AG09309 (cell line): ENCODE measurements at regions not wholly inside any gene's neighbourhood (a gene's known extent, or its start where the extent isn't known, plus 50 kb on each side); places are given as distances from the start of the nearest gene placed in this dataset.

Source experiments
- DNase-seq: peaks from one replicate; pipeline ENCODE4 v3.0.0-alpha.2; 2010; ENCODE audit warnings: low read depth
- H3K4me3 ChIP-seq: 2 replicates; pipeline ENCODE4 v1.5.1; 2011; ENCODE audit warnings: mild to moderate bottlenecking, low read depth, low read length, moderate library complexity; ENCODE audit not compliant: control insufficient read depth
- TF ChIP-seq, protein P1 (sequence below): IDR thresholded peaks from 2 replicates; pipeline ENCODE4 v1.5.1; 2011; ENCODE audit warnings: mild to moderate bottlenecking, low read depth, low read length, inconsistent platforms; ENCODE audit not compliant: insufficient read depth, control insufficient read depth; ENCODE audit errors: missing control alignments

DNA sequence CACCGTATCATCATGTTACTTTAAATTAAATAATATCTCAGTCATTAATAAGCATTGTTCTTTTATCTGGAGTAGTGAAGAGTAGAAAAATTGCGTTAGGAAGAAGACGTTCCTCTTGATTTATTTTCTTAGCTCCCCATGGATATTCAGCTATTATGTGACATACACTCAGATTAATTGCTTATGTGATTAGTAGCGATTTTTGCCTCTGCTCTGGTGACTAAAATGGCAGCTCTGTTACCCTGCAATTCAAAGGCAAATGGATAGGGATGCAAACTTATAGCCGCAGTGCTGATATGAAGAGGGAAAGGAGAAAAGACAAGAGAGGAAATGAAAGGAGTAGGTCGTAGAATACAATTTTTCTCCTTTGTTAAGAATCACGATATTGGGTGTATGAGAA is 188.4 kb upstream of the MALRD1 start:
- TF ChIP-seq, protein P1, sequence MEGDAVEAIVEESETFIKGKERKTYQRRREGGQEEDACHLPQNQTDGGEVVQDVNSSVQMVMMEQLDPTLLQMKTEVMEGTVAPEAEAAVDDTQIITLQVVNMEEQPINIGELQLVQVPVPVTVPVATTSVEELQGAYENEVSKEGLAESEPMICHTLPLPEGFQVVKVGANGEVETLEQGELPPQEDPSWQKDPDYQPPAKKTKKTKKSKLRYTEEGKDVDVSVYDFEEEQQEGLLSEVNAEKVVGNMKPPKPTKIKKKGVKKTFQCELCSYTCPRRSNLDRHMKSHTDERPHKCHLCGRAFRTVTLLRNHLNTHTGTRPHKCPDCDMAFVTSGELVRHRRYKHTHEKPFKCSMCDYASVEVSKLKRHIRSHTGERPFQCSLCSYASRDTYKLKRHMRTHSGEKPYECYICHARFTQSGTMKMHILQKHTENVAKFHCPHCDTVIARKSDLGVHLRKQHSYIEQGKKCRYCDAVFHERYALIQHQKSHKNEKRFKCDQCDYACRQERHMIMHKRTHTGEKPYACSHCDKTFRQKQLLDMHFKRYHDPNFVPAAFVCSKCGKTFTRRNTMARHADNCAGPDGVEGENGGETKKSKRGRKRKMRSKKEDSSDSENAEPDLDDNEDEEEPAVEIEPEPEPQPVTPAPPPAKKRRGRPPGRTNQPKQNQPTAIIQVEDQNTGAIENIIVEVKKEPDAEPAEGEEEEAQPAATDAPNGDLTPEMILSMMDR, result no peak

DNA sequence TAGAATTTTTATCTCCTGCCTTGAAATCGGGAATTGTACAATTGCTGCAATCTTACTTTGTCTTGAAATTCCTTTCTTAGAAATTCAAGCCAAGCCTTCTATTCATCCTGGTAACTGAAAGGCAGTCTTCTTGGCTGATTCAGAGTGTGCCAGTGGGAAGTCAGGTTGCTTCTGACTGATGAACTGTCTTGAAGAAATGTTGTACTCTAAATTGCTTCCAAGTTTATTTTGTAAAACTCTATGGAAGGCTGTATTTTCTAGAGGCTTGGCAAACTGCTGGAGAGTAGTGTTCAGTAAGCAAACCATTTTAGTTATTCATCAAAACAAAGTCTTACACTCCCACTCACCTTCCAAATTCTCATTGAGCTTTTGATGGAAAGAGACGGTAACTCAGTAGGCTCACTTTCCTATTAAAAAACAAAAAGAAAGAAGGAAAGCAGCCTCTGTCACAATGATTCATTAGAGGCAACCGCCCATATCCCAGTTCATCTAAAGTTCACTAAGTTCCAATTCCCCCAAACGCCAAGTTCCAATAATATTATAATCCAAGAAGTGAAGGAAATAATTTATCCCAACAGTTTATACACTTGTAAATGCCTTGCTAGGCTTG is 187.9 kb upstream of the MALRD1 start:
- no peak for DNase-seq
- no peak overlapping the region for H3K4me3 ChIP-seq
- TF ChIP-seq, protein P1, result no peak

More for the DNA sequence above, 188.4 kb upstream of the MALRD1 start:
- no peak for DNase-seq
- no peak overlapping the region for H3K4me3 ChIP-seq

- no peak for DNase-seq
- no peak overlapping the region for H3K4me3 ChIP-seq
- TF ChIP-seq, protein P1, result no peak
Observed at GRCh38 chr10:18861382-18861781, 187.2 kb upstream of the MALRD1 start.

DNA sequence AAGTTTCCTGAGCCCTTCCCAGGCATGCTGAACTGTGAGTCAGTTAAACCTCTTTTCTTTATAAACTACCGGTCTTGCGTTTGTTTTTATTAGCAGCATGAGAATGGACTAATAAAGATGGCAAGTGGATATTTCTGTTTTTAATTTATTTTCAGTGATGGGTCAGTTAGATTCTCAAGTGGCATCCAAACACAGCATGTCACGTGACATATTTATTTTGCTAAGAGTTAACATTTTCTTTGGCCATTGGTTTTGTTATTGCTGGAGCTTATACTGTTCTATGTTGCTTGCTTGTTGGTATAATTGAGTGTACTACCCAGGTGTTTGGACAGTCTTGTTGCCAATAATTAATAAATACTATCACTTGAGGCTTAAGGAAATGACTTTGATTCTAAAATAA is 181.7 kb upstream of the MALRD1 start:
- TF ChIP-seq, protein P1, result no peak
- no peak for DNase-seq
- no peak overlapping the region for H3K4me3 ChIP-seq

DNA sequence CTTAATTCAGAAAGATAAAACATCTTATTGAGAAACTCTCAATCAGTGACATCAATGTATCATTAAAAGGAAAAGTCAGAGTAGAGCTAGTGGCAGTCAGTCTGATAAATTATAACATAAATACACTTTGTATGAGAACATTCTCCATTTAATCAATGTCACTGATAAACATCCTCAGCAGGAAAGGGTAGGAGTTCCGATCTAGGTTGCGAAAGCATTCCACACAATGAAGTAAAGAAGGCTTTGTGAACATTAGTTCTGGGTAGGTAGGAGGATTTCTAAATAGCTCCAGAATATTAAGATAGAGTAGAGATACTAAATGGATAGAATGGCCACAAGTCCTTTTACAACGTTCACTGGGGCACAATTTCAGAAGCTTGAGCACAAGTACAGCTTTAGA is 179.7 kb upstream of the MALRD1 start:
- no peak for DNase-seq
- H3K4me3 ChIP-seq, result no peak overlapping the region
- TF ChIP-seq, protein P1, result no peak

GRCh38 chr10:18875477-18875876 is 173.1 kb upstream of the MALRD1 start:
- H3K4me3 ChIP-seq, result no peak overlapping the region
- TF ChIP-seq, protein P1, result no peak
- DNase-seq, result no peak
